ENCODE measurements at regions not wholly inside any gene's neighbourhood (a gene's known extent, or its start where the extent isn't known, plus 50 kb on each side); places are given as distances from the start of the nearest gene placed in this dataset.
"Not testable (repeated sequence)": the region's sequence is repeated elsewhere in the genome, so short reads cannot be mapped to it uniquely, and the experiment has no call there.

DNA sequence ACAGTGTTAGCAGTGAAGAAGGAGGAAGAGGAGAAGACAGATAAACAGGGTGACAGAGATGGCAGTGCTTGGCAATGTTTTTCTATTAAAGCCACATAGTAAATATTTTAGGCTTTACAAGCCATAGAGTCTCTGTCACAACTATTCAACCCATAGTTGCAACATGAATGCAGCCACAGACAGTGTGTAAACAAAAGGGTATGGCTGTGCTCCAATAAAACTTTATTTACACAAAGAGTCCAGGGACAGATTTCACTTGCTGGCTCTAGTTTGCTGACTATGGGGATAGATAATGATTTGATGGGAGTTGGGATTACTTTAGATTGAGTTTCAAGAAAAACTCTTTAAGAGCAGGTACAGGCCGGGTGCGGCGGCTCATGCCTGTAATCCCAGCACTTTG lies 224.8 kb upstream of the SEMA6A start:
- DNase-seq, result no peak

DNA sequence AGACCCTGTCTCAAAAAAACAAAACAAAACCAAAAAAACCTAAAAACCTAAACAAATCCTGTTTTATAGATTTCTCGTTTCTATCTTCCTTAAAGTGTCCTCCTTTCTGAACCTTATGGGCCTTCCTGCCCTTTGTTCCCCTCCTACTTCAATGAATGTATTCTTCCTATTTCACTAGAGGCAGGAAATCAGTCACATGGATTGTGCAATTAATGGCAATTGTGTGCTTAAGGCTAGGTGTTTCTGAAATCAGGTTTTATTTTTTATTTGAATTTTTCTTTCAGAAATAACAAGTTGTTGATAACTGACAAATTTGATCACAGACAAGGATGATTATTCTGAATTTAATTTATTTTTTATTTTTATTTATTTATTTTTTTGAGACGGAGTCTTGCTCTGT lies 220.6 kb upstream of the SEMA6A start:
- no peak for DNase-seq

DNA sequence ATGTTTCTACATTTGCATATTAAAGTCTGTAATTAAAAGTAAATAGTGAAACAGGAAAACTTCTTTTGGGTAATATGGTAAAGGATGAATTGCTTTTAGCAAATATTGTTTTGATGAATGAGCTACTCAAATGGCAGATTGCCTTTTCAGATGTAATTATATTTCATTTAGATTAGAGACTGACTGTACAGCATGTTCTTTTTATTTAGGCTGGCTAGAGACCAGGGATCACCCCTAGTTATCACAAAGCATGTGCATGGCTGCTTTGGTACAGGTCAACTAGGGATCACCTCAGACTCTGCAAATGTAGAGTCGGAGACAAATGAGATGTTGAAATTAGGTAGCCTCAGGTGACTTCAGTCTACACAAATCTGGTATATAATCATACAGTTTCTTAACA lies 214.9 kb upstream of the SEMA6A start:
- no peak for DNase-seq

DNA sequence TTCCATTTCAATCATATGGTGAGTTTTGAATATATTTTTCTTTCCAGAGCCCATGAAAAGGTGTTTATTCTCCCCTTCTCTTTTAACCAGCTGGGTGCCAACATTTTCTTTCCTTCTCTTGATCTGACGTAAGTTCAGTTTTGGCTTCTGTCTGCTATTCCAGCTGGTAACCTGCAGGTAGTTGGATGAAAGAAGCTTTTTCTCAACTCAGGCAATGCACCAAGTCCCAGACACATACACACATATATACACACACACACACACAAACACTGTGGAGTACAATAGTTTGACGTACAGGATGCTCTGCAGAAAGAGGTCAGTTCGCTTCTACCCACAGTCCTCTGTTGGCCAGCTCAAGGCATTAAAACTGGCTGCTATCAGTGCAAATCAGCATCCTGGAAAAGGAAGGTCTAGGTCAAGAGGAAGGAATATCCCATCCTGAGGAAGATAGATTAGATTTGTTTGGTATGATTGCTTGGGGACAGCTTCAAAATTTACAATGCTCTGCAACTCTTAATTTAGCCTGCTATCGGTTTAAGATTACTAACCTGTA lies 214.3 kb upstream of the SEMA6A start:
- DNase-seq, result no peak

DNA sequence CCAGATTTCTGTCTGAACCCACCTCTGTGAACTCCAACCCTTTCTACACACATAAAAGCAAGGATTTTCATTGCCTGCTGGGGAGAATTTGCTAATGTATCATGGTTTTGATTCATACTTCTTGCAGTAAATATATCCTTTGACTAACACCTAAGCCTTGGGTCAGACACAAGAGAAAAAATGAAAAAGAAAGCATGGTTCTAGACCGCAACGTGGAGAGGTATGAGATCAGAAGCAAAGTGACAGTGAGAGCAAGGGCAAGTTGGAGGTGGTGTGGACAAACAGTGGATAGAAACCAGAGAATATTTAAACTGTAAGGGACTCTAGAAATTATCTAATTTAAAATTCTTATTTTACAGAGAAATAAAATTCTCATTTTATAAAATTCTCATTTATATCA lies 212.9 kb upstream of the SEMA6A start:
- DNase-seq, result no peak

DNA sequence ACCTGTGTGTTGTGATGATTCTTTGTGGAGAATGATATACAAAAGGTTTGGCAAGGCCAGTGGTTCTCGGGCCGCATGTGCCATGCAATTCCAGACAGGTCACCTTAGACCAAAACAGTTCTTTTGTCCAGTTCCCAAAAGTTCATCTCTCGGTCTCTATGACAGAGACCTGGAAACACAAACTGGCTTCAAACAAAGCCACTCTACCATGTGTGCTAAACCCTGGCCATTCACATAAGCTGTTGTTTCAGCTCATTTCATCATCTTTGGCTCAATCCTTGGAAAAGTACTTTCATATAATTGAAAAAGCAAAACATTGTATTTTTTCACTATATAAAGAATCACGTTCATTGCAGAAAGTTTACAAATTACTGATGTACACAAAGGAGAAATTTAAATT lies 210.5 kb upstream of the SEMA6A start:
- DNase-seq, result no peak

DNA sequence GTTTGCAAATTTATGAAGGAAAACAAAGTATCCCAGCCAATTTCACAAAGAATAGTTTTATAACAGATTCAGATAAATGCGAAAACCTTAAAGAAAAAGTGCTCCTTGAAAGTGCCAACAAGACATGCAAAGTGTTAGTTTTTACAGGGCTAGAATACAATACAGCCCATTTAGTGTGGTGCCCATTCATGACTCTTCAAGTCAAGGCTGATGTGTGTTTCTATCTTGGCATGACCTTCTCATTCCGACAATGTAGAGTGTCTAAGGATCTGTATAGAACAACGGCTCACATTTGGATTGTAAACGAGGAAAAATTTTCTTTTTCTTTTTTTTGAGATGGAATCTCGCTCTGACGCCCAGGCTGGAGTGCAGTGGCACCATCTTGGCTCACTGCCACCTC lies 205.2 kb upstream of the SEMA6A start:
- no peak for DNase-seq

DNA sequence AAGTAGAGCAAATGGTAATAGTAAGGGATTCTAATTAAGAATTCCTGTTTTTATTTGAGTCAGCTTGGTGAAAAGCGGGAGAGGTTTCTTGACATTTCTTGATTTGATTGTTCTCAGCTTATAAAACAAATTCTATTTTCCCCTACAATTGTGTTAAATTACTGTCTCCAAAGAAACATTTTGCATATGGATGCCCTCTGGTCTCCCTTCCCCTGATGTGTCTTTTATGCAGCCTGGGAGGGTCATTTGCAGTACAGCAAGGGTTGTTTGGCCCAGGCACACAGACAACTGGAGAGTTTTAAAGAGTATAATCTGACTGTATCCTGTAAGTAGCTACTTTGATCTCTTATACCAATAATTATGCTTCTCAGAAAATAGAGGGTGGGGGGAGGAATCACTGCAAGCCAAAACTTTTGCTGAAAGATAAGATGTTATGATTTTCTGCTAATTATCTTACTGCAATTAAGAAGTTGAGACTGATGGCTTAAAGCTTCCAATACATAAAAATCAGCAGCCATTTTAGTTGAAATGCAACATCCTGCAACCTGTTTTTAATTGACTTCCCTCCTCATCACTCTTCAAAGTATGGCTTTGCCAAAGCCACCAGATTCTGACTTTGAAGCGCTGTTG lies 204.1 kb upstream of the SEMA6A start:
- no peak for DNase-seq

DNA sequence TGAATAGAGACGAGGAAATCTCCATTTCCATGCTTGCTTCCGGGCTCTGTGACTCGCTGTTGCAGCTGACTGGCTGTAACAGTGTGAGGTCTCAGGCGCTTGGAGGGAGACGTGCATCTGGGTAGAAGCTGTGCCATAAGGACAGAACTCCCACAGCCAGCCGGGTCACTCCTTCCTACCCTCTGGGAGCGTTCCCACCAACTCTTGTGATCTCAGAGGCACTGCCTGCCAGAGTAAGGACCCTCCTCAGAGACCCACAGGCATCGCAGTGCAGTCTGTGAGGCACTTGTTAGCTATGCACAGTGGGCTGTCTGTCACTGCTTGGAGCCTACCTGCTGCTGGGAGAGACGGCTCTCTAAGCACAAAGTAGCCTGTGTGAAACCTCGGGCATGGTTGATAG lies 203.4 kb upstream of the SEMA6A start:
- no peak for DNase-seq

DNA sequence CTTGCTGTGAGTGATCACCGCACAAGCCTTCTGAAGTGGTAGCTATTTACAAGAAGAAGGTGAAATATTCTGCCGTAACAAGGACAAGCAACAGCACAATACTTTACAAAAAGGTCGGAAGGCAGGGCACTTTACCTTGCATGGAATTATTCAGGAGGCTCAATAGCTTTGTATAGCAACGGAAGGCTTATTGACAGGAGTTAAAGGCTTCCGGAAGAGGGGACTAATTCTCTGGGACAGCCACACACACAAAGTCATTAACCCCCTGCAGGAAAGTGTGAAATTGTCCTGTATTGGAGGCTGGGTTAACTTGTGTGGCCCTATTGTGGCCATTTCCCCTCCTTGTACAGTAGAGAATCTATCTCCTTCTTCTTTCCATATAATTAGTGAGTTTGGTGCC lies 199.3 kb upstream of the SEMA6A start:
- DNase-seq, result no peak

DNA sequence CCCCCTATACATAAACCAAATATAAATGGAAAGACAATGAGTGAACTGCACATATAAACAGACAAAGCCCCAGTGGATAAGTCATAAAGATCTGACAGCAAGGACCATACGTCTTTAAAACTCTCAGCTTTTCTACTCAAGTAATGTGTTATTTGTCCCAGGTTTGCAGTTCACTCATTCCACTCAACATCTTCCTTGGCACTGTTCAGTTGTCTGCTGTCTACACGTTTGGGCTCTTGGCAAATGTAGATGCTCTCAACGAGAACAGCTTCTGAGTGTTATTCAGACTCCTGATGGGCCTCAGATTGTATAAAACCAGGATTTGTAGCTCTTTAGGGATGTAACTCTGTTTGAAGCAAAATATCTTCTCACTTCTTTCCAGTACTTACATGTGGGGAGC lies 198.2 kb upstream of the SEMA6A start:
- no peak for DNase-seq

DNA sequence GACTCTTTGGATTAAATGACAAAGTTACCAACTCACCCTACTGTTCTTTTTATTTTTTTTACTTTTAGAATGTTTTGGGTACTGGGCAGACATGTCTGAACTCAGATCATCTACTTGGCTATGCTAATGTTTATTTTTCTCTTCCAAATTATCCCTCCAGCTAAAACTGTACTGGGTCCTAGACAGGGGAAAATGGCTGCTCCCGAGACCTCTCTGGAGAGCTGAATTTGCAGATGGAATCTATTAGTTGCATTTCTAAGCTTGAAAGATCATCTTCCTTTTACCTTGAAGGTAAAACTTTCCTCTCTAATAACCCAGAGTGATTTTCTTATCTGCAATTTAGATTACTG lies 197.5 kb upstream of the SEMA6A start:
- DNase-seq, result no peak

DNA sequence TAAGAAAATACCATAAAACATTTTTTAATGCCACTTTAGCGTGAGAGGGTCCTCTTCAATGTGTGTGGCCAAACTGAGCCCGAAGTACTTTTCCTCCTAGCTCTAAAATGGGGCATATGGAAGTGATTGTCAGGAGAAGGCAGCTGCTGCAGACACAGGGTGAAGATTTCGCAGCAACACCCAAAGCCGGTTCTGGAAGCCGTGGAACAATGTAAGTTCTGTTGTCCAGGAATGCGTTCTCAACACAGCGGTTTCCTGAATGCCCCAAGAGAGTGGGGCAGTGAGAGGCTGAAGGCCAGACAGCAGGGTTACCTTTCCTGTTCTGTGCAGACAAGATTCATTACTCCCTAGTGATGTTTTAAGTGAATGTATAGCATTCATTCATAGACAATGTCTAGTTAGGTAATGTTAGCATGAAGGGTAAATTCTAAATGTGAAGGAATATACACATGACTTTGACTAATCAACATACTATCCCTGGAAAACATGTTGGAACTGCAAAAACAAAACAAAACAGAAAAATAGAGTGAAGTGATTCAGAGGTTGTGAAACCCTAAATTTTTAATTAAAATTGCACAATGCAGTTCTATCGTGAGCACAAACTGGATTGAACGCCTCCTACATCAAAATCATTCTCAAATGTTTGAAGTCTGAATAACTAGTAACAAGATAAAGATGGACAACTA lies 197.0 kb upstream of the SEMA6A start:
- DNase-seq, result no peak

DNA sequence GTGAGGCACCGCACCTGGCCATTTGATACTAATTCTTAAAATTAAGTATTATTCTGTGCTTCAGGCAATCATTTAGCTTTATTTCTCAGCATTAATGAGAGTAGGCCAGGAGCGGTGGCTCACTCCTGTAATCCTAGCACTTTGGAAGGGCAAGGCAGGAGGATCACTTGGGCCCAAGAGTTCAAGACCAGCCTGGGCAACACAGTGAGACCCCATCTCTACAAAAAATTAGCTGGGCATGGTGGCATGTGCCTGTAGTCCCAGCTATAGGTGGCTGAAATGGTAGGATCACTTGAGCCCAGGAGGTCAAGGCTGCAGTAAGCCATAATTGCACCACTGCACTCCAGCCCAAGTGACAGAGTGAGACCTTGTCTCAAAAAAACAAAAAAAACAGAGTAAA lies 195.3 kb upstream of the SEMA6A start:
- DNase-seq, result not testable (repeated sequence)

DNA sequence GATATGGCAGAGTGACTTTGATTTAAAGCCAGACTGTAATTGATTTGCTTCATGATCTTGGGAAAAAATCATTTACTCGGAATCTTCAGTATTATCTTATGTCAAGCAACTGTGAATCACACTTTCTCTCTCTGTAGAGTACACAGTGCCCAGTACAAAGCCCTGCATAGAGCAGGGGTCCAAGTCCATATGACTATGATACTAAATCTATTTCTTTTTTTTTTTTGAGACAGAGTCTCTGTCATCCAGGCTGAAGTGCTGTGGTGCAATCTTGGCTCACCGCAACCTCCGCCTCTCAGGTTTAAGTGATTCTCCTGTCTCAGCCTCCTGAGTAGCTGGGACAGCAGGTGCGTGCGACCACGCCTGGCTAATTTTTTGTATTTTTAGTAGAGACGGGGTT lies 194.8 kb upstream of the SEMA6A start:
- DNase-seq, result no peak

DNA sequence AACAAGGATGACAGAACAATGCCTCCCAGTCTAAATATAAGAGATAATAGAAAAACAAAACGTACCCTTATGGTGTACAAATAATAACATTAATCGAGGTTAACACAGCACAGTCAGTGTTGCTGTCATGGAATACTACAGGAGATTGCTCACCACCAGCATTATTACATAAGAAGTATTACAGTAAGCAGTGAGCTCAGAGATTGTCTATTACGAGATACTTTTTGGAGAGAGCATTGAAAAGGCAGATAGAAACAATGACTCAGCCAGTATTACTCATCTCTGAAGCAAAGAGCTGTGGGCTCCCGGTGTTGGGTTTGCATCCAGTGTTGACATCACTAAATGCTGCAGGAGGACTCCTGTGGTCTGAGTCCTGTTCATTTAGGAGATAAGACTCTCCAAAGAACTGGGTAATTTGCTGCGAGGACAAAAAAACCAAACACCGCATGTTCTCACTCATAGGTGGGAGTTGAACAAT lies 191.9 kb upstream of the SEMA6A start:
- DNase-seq, result no peak

DNA sequence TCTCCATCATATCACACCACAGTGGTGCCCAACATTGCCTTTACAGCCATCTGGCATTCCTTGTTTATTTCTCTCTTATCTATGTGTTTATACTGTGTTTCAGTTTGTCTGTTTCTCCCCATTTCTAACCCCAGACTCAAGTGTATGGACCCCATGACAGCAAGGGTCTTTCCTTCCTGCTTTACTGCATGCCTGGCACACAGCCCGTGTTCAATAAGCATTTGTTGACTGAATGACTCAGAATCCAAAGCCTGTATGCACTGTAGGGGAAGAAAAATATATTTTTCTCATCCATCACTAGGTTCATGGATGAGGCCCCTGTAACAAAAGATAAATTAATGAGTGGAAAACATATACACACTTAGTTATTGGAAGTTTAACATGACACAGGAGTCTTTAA lies 190.8 kb upstream of the SEMA6A start:
- no peak for DNase-seq

DNA sequence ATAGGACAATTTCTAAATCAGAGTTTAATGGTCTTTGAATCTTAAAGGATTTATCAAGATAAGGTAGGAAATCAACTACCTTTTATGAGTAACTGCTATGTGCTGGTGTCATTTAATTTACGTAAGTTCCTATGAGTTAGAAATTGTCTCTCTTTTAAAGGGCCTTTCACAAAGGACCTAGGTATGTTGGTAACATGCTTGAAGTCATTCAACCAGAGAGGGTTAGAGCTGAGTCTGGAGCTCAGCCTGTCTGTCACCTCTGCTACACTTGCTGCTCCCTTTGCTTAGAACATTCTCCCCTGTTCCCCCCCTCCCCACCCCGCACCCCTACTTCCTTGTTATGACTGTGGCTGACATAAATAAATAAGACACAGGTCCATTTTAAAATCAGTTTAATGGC lies 190.3 kb upstream of the SEMA6A start:
- DNase-seq, result no peak

DNA sequence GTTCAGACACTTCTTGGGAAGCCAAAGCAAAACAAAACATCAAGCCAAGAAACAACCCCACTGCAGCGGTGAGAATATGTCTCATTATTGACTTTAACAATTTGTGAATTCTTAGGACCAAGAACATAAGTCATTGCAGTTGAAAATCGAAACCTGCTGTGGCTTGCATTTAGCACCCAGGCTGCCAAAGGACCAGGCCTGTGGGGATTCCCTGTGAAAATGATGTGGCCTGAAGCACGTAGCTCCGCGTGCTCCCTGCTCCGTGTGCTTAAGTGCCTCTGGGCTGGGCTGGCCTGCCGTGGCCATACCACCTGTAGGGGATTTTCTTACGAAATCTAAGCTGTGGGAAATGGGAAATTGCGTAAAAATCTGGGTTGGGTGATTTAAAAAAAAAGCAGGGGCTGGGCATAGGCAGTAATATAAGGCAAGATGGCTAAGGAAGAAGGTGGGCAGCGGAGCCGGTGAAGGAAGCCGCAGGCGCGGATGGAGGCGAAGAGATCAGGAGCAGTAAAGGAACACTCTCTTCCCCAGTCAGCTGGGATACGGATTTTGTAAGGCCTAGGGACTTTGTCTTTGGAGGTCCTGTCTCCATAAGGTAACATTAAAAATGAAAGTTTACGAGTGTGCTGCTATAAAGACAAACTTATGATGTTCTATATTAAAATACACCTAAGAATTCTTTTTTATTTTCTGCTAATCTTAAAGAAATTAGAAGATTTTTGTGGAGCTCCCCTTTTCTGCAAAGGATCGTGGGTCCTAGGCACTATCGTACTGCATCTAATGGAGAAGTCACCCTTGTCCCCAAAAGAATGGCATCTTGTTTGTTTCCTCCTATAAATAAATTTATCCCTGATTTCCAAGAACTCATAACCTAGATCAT lies 189.6 kb upstream of the SEMA6A start:
- no peak for DNase-seq

DNA sequence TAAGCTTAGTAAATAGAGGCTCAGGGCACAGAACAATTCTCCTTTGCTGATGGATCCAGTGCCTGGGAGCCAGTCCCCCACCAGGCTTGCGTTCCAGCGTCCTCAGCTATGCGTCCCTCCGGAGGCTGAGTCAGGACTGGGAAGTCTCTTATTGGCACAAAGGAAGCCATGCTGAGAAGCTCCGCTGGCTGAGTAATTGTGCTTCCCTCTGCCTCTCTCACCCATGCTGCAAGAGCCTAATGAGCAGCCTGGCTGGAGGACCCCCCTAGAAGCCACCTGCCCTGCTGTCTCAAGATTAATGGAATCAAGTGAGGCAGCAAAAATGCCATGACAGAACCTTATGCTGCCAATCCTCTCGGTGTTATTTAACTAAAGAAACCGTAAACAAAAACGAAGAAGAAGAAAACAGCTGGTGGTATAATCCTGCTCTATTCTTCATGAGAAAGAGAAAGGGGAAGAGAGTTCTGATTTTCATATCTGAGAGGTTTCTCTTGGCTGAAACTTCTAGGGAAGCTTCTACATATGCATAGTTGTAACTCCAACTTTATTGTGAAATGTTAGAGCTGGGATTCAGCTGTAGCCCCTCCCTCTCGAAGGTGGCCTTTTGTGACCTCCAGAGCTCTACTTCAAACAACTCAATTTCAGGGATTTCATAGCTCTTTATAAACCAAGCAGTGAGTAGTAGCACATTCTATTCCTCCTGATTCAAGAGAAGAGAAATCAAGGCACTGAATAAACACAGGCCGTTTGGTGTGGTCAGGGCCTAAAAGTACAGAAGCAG lies 185.4 kb upstream of the SEMA6A start:
- no peak for DNase-seq

DNA sequence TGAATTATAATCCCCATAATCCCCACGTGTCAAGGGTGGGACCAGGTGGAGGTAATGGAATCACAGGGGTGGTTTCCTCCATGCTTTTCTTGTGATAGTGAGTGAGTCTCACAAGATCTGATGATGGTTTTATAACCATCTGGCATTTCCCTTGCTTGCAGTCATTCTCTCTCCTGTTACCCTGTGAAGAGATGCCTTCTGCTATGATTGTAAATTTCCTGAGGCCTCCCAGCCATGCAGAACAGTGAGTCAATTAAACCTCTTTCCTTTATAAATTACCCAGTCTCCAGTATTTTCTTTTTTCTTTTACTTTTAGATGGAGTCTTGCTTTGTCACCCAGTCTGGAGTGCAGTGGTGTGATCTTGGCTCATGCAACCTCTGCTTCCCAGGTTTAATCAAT lies 182.7 kb upstream of the SEMA6A start:
- no peak for DNase-seq

DNA sequence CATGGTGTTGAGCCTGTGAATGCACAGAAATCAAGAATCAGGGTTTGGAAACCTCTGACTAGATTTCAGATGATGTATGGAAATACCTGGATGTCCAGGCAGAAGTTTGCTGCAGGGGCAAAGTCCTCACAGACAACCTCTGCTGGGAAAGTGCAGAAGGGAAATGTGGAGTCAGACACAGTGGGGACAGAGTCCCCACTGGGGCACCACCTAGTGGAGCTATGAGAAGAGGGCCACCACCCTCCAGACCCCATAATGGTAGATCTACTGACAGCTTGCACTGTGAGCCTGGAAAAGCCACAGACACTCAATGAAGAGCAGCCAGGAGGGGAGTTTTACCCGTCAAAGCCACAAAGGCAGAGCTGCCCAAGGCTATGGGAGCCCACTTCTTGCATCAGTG lies 181.9 kb upstream of the SEMA6A start:
- DNase-seq, result no peak

DNA sequence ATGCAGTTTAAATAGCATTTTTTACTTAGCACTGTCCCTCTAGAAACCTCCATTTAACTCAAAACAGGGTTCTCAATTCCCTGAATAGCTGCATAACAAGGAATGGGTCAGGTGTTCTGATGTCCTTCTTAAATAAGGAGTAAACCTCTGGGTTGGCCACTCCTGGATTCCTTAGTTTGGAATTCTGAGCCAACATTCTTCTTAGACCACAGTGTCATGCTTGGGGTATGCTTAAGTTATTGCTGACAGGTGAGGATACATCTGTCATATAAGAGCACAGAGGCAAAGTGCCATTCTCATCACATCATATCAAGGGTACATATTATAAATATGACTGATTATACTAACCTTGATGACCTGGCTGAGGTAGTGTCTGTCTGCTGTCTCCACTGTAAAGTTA lies 179.9 kb upstream of the SEMA6A start:
- DNase-seq, result no peak

All from CD4-positive, alpha-beta T cell treated with Interleukin-17A for 4 hours (primary cell).